PC-3 (cell line): ENCODE measurements at regions not wholly inside any gene's neighbourhood (a gene's known extent, or its start where the extent isn't known, plus 50 kb on each side); places are given as distances from the start of the nearest gene placed in this dataset.
"Not testable (repeated sequence)": the region's sequence is repeated elsewhere in the genome, so short reads cannot be mapped to it uniquely, and the experiment has no call there.

Experiments
- ATAC-seq: fragments of 200-7000 bp; cut with Tn5 transposase; 2 replicates; pipeline ENCODE4 v1.9.1; 2020; ENCODE audit warnings: mild to moderate bottlenecking, moderate library complexity
- BruUV-seq: library from RNA; stranded (reverse); fragments of 400-500 nt; replicated peaks from 2 replicates; lab custom pipeline; 2021; lab: Mats Ljungman, UMichigan
- CTCF ChIA-PET: fragments of 300-600 bp; sonication (Branson Sonifier 250); formaldehyde crosslinking; loops from one replicate; lab custom pipeline; 2022; ENCODE audit warnings: antibody characterized with exemption; lab: Charles Lee
- POLR2A ChIA-PET: fragments of 300-600 bp; sonication (Branson Sonifier 250); formaldehyde crosslinking; loops from one replicate; lab custom pipeline; 2022; ENCODE audit warnings: antibody characterized with exemption; ENCODE audit not compliant: unreplicated experiment; lab: Charles Lee
- DNase-seq: peaks from one replicate; pipeline ENCODE4 v3.0.0-alpha.2; 2015
- H2AFZ ChIP-seq: fragments of 300-600 bp; sonication (generic); 2 replicates; pipeline ENCODE4 v1.6.0; 2016; ENCODE audit warnings: antibody characterized with exemption, low read length
- H3F3A ChIP-seq: fragments of 300-600 bp; sonication (generic); one replicate; pipeline ENCODE4 v1.6.0; 2017; ENCODE audit warnings: antibody characterized with exemption, low read length, control low read depth, mild to moderate bottlenecking; ENCODE audit not compliant: unreplicated experiment
- H3K27ac ChIP-seq: fragments of 300-600 bp; sonication (generic); 2 replicates; pipeline ENCODE4 v1.5.1; 2016; ENCODE audit warnings: mild to moderate bottlenecking, low read length
- H3K27me3 ChIP-seq: fragments of 300-600 bp; sonication (generic); 2 replicates; pipeline ENCODE4 v1.6.1; 2016; ENCODE audit warnings: low read length, mixed read lengths
- H3K36me3 ChIP-seq: fragments of 300-600 bp; sonication (generic); 2 replicates; pipeline ENCODE4 v1.6.1; 2016; ENCODE audit warnings: low read depth, mixed run types, low read length, mixed read lengths
- H3K4me1 ChIP-seq: fragments of 300-600 bp; sonication (generic); 2 replicates; pipeline ENCODE4 v1.5.1; 2016; ENCODE audit warnings: low read length; ENCODE audit not compliant: insufficient read depth
- H3K4me2 ChIP-seq: fragments of 300-600 bp; sonication (generic); 2 replicates; pipeline ENCODE4 v1.6.0; 2016; ENCODE audit warnings: low read length
- H3K4me3 ChIP-seq: fragments of 300-600 bp; sonication (generic); 2 replicates; pipeline ENCODE4 v1.5.1; 2016; ENCODE audit warnings: mild to moderate bottlenecking, low read length, mixed read lengths
- H3K79me2 ChIP-seq: fragments of 300-600 bp; sonication (generic); 2 replicates; pipeline ENCODE4 v1.6.1; 2017; ENCODE audit warnings: low read length, mixed read lengths
- H3K9ac ChIP-seq: fragments of 300-600 bp; sonication (generic); 2 replicates; pipeline ENCODE4 v1.6.0; 2016; ENCODE audit warnings: mild to moderate bottlenecking, low read length
- H3K9me2 ChIP-seq: fragments of 300-600 bp; sonication (generic); replicated peaks from 2 replicates; pipeline ENCODE4 v1.6.1; 2016; ENCODE audit warnings: mixed run types, low read length, mixed read lengths
- H3K9me3 ChIP-seq: fragments of 300-600 bp; sonication (generic); 2 replicates; pipeline ENCODE4 v1.6.1; 2016; ENCODE audit warnings: low read length, mixed read lengths
- H4K20me1 ChIP-seq: fragments of 300-600 bp; sonication (generic); 2 replicates; pipeline ENCODE4 v1.6.1; 2016; ENCODE audit warnings: low read length, mixed read lengths
- CTCF ChIP-seq: fragments of 300-600 bp; sonication (generic); conservative IDR thresholded peaks from 2 replicates; pipeline ENCODE4 v1.5.1; 2017; ENCODE audit warnings: antibody characterized with exemption, low read depth, mild to moderate bottlenecking, low read length
- EZH2 ChIP-seq: fragments of 300-600 bp; sonication (generic); IDR thresholded peaks from one replicate; pipeline ENCODE4 v1.6.1; 2017; ENCODE audit warnings: antibody characterized with exemption, mild to moderate bottlenecking, low read length; ENCODE audit not compliant: unreplicated experiment
- EZH2phosphoT487 ChIP-seq: fragments of 300-600 bp; sonication (generic); IDR thresholded peaks from 2 replicates; pipeline ENCODE4 v1.6.1; 2018; ENCODE audit warnings: mild to moderate bottlenecking, antibody characterized with exemption, low read length, borderline replicate concordance
- intact Hi-C: fragments of 100-400 bp; cut with micrococcal nuclease; formaldehyde crosslinking; loops from 2 replicates; pipeline ENCODE4 v1.9.0; 2023

DNA sequence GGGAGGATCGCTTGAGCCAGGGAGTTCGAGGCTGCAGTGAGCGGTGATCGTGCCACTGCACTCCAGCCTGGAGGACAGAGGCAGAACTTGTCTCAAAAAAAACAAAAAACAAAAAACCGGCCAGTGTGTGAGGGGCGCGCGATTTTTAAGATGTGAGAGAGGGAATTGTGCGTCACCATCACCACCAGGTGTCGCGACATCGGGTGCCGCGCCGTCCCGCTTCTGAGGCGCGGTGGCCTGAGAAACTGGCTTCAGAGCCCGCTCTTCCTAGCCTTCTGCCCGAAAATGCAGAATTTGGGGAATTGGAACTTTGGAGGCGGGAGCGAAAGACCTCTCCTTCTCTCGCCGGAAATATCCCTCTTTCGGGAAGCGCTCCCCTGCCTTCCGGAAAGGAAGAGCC is 524.8 kb downstream of the KCNJ18 start:
- intact Hi-C loops, result no loop called here
- Histone ChIP-seq H3K27ac (no peak overlapping the region), H2AFZ (no peak overlapping the region), H3K27me3 (no peaks in the 10 kb centered on the region), H4K20me1 (no peaks in the 10 kb centered on the region), H3K9me3 (no peaks in the 10 kb centered on the region), H3K9ac (no peak overlapping the region), H3K4me3 (no peak overlapping the region), H3K4me1 (no peaks in the 10 kb centered on the region), H3K79me2 (no peaks in the 10 kb centered on the region), H3K4me2 (no peak overlapping the region), H3K36me3 (no peaks in the 10 kb centered on the region), H3K9me2 (no peaks in the 10 kb centered on the region), H3F3A (no peaks in the 10 kb centered on the region)
- no peak for TF ChIP-seq CTCF
- TF ChIP-seq EZH2, result no peak
- TF ChIP-seq EZH2phosphoT487, result no peak
- DNase-seq (no peak), ATAC-seq (no peak)
- BruUV-seq, result no TSS peak
- POLR2A ChIA-PET, result no interaction called here
- CTCF ChIA-PET, result no interaction called here

- H3K27me3 ChIP-seq, result no peaks in the 10 kb centered on the region
- H3K27ac ChIP-seq, result no peak overlapping the region
- no peaks in the 10 kb centered on the region for H3K36me3 ChIP-seq
- no peaks in the 10 kb centered on the region for H3K9me2 ChIP-seq
- ATAC-seq (no peak), DNase-seq (no peak)
- intact Hi-C loops, result no loop called here
- H3K4me1 ChIP-seq, result no peaks in the 10 kb centered on the region
- ChIA-PET POLR2A (no interaction called here), CTCF (no interaction called here)
- no peaks in the 10 kb centered on the region for H4K20me1 ChIP-seq
- no peak overlapping the region for H3K9ac ChIP-seq
- TF ChIP-seq CTCF (no peak), EZH2 (no peak), EZH2phosphoT487 (no peak)
- no peak overlapping the region for H2AFZ ChIP-seq
- no peak overlapping the region for H3K4me2 ChIP-seq
- H3F3A ChIP-seq, result no peaks in the 10 kb centered on the region
- H3K79me2 ChIP-seq, result no peaks in the 10 kb centered on the region
- H3K9me3 ChIP-seq, result no peaks in the 10 kb centered on the region
- no peak overlapping the region for H3K4me3 ChIP-seq
- BruUV-seq, result no TSS peak
Observed at GRCh38 chr17:22221344-22221743, 529.0 kb downstream of the KCNJ18 start.

DNA sequence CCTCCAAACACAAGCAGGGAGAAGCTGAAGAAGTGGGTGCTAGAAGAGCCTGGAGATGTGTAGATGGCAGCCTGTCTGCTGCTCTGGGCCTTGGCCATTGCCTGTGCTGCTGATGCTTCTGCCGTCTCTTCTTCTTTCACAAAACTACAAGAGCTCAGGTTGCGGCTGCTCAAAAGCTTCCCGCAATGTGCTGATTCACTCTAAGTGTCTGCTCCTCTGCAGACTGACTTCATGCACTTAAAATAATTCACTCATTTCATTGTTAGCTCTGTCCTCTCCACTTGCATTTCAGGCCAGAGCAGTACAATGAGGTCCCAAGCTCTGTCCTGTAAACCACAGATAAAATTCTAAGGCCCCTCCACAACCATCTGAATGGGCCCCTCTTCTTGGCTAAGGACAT is 534.2 kb downstream of the KCNJ18 start:
- DNase-seq, H3K4me1 ChIP-seq, H3K9me3 ChIP-seq, POLR2A ChIA-PET, BruUV-seq, H3K9me2 ChIP-seq, H3K4me3 ChIP-seq, H3F3A ChIP-seq, H3K4me2 ChIP-seq, H3K9ac ChIP-seq, CTCF ChIA-PET, H3K79me2 ChIP-seq, H4K20me1 ChIP-seq, ATAC-seq, intact Hi-C loops, H3K27ac ChIP-seq, H2AFZ ChIP-seq, H3K36me3 ChIP-seq, H3K27me3 ChIP-seq: not testable (repeated sequence)

- H2AFZ ChIP-seq, H3K9me3 ChIP-seq, H3K27me3 ChIP-seq, H3K9ac ChIP-seq, BruUV-seq, CTCF ChIA-PET, H3K4me1 ChIP-seq, H3K4me3 ChIP-seq, H4K20me1 ChIP-seq, H3K9me2 ChIP-seq, H3K79me2 ChIP-seq, ATAC-seq, H3K27ac ChIP-seq, DNase-seq, H3K36me3 ChIP-seq, intact Hi-C loops, H3K4me2 ChIP-seq, POLR2A ChIA-PET, H3F3A ChIP-seq: not testable (repeated sequence)
Observed at GRCh38 chr17:22226932-22227331, 534.6 kb downstream of the KCNJ18 start.

- H3K27ac ChIP-seq, H3K9ac ChIP-seq, H3K4me2 ChIP-seq, POLR2A ChIA-PET, CTCF ChIA-PET, H3F3A ChIP-seq, H3K36me3 ChIP-seq, H3K79me2 ChIP-seq, H3K4me1 ChIP-seq, DNase-seq, H3K9me2 ChIP-seq, ATAC-seq, H3K4me3 ChIP-seq, intact Hi-C loops, H4K20me1 ChIP-seq, H3K9me3 ChIP-seq, H3K27me3 ChIP-seq, H2AFZ ChIP-seq, BruUV-seq: not testable (repeated sequence)
Observed at GRCh38 chr17:22227699-22228553, 535.6 kb downstream of the KCNJ18 start.
